ENCODE measurements at regions not wholly inside any gene's neighbourhood (a gene's known extent, or its start where the extent isn't known, plus 50 kb on each side); places are given as distances from the start of the nearest gene placed in this dataset.
"Not testable (repeated sequence)": the region's sequence is repeated elsewhere in the genome, so short reads cannot be mapped to it uniquely, and the experiment has no call there.

- DNase-seq = no peak
These were observed 133.1 kb downstream of the COPS8 start for GRCh38 chr2:237218756-237219155.

GRCh38 chr2:237219826-237220225, 134.1 kb downstream of the COPS8 start:
- no peak for DNase-seq

- DNase-seq = no peak
These were observed 135.8 kb downstream of the COPS8 start for GRCh38 chr2:237221443-237221842.

- DNase-seq = no peak
These were observed 136.5 kb downstream of the COPS8 start for GRCh38 chr2:237222178-237222577.

GRCh38 chr2:237222601-237223041, 136.9 kb downstream of the COPS8 start:
- no peak for DNase-seq

- DNase-seq = no peak
These were observed 137.6 kb downstream of the COPS8 start for GRCh38 chr2:237223201-237223861.

GRCh38 chr2:237227190-237227589, 141.5 kb downstream of the COPS8 start:
- DNase-seq = no peak

GRCh38 chr2:237227592-237228280, 142.0 kb downstream of the COPS8 start:
- DNase-seq = no peak

- no peak for DNase-seq
These were observed 142.6 kb downstream of the COPS8 start for GRCh38 chr2:237228281-237228625.

GRCh38 chr2:237229905-237230304, 144.2 kb downstream of the COPS8 start:
- no peak for DNase-seq

- no peak for DNase-seq
These were observed 144.7 kb downstream of the COPS8 start for GRCh38 chr2:237230355-237230754.

GRCh38 chr2:237231593-237231992, 145.9 kb downstream of the COPS8 start:
- no peak for DNase-seq

- no peak for DNase-seq
These were observed 146.5 kb downstream of the COPS8 start for GRCh38 chr2:237232166-237232565.

GRCh38 chr2:237234268-237234667, 148.6 kb downstream of the COPS8 start:
- no peak for DNase-seq

- DNase-seq = no peak
These were observed 149.8 kb downstream of the COPS8 start for GRCh38 chr2:237235383-237236095.

- no peak for DNase-seq
These were observed 150.5 kb downstream of the COPS8 start for GRCh38 chr2:237236188-237236587.

GRCh38 chr2:237238249-237238648, 152.6 kb downstream of the COPS8 start:
- no peak for DNase-seq

- DNase-seq = no peak
These were observed 154.6 kb downstream of the COPS8 start for GRCh38 chr2:237240252-237240651.

- DNase-seq = not testable (repeated sequence)
These were observed 155.2 kb downstream of the COPS8 start for GRCh38 chr2:237240868-237241267.

GRCh38 chr2:237242091-237242536, 156.4 kb downstream of the COPS8 start:
- no peak for DNase-seq

GRCh38 chr2:237243487-237243886, 157.8 kb downstream of the COPS8 start:
- no peak for DNase-seq

GRCh38 chr2:237244178-237244577, 158.5 kb downstream of the COPS8 start:
- DNase-seq = no peak

- no peak for DNase-seq
These were observed 159.4 kb downstream of the COPS8 start for GRCh38 chr2:237244976-237245646.

Measured in CD4-positive, alpha-beta T cell treated with Interferon gamma for 1 hour (primary cell).